Osteocyte (in vitro differentiated cells): ENCODE measurements at regions not wholly inside any gene's neighbourhood (a gene's known extent, or its start where the extent isn't known, plus 50 kb on each side); places are given as distances from the start of the nearest gene placed in this dataset.
"Not testable (repeated sequence)": the region's sequence is repeated elsewhere in the genome, so short reads cannot be mapped to it uniquely, and the experiment has no call there.

ENCODE experiments used
- DNase-seq: peaks from one replicate; pipeline ENCODE4 v3.0.0; 2021; ENCODE audit warnings: mixed read lengths; ENCODE audit not compliant: unreplicated experiment; ENCODE audit errors: extremely low spot score
- H3K27ac Mint-ChIP-seq: one replicate; pipeline ENCODE4 v1.8.0; 2021; ENCODE audit warnings: mild to moderate bottlenecking, mixed read lengths; ENCODE audit not compliant: unreplicated experiment
- H3K27me3 Mint-ChIP-seq: one replicate; pipeline ENCODE4 v1.8.0; 2021; ENCODE audit warnings: mixed read lengths; ENCODE audit not compliant: unreplicated experiment
- H3K36me3 Mint-ChIP-seq: one replicate; pipeline ENCODE4 v1.8.0; 2021; ENCODE audit warnings: mixed read lengths; ENCODE audit not compliant: unreplicated experiment
- H3K4me1 Mint-ChIP-seq: one replicate; pipeline ENCODE4 v1.8.0; 2021; ENCODE audit warnings: mixed read lengths; ENCODE audit not compliant: unreplicated experiment
- H3K4me3 Mint-ChIP-seq: one replicate; pipeline ENCODE4 v1.8.0; 2021; ENCODE audit warnings: mild to moderate bottlenecking, moderate library complexity, mixed read lengths; ENCODE audit not compliant: unreplicated experiment
- H3K9me3 Mint-ChIP-seq: one replicate; pipeline ENCODE4 v1.8.0; 2021; ENCODE audit warnings: mixed read lengths; ENCODE audit not compliant: unreplicated experiment
- TF ChIP-seq, protein P1 (sequence below): fragments of 200-600 bp; sonication (generic); IDR thresholded peaks from 2 replicates; pipeline ENCODE4 v1.5.0; 2021; ENCODE audit warnings: antibody characterized with exemption, mild to moderate bottlenecking, moderate library complexity

DNA sequence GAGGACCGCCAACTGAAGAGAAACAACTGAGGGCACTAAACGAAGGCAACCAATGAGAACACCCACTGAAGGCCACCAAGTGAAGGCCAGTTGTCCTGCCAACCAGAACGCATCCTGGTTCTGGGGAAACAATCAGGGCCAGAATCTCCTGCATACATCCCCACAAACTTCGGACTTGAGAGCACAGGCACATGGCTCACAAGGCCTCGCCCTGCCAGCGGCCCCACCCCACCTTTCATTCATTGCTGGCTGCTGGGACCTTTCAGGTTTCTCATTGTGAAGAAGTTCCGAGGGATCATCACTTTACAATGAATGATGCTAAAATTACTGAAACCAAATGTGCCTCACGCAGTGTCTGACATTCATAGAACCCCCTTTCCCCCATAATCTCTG is 79.2 kb upstream of the ABI1 start:
- Mint-ChIP-seq H3K27ac (no peak overlapping the region), H3K27me3 (peaks cover 7% of the 10 kb centered on the region), H3K9me3 (no peaks in the 10 kb centered on the region), H3K4me3 (no peak overlapping the region), H3K36me3 (no peaks in the 10 kb centered on the region), H3K4me1 (no peaks in the 10 kb centered on the region)
- no peak for DNase-seq
- TF ChIP-seq, protein P1, sequence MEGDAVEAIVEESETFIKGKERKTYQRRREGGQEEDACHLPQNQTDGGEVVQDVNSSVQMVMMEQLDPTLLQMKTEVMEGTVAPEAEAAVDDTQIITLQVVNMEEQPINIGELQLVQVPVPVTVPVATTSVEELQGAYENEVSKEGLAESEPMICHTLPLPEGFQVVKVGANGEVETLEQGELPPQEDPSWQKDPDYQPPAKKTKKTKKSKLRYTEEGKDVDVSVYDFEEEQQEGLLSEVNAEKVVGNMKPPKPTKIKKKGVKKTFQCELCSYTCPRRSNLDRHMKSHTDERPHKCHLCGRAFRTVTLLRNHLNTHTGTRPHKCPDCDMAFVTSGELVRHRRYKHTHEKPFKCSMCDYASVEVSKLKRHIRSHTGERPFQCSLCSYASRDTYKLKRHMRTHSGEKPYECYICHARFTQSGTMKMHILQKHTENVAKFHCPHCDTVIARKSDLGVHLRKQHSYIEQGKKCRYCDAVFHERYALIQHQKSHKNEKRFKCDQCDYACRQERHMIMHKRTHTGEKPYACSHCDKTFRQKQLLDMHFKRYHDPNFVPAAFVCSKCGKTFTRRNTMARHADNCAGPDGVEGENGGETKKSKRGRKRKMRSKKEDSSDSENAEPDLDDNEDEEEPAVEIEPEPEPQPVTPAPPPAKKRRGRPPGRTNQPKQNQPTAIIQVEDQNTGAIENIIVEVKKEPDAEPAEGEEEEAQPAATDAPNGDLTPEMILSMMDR = no peak

DNA sequence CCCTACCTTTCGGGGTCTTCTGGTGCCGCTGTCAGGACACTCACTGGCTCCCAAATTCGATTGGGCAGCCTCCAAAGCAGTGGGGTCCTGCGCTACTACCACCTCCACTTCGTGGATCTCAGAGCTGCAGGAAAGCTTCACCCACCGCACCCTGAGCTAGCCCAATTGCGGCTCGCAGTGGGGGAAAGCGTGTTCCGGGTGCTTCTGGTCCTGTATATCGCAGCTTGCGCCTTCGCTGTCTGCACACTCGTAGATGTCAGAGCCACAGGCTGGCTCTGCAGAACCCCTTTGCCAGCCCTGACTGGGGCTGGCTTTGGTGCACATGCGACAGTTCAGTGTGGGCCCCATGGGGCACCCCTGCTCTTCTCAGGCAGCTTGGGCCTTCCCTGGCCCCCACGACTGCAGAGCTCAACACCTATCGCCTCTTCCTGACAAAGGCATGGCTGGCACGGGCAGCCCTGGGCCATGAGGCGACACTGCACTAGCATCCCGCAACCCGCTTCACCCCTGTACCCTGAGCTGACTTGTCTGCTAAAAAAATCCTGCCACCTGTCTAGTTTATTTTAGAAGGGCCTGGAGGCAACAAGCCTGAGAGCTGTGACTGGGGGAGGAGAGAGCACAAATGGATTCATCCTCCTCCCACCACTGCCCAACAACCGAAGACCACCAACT is 78.7 kb upstream of the ABI1 start:
- TF ChIP-seq, protein P1 = no peak
- H3K9me3 Mint-ChIP-seq = no peaks in the 10 kb centered on the region
- peak; percentile 85 for DNase-seq
- H3K4me3 Mint-ChIP-seq = no peak overlapping the region
- H3K4me1 Mint-ChIP-seq = no peaks in the 10 kb centered on the region
- H3K27ac Mint-ChIP-seq = no peak overlapping the region
- H3K36me3 Mint-ChIP-seq = no peaks in the 10 kb centered on the region
- peaks cover 7% of the 10 kb centered on the region for H3K27me3 Mint-ChIP-seq

DNA sequence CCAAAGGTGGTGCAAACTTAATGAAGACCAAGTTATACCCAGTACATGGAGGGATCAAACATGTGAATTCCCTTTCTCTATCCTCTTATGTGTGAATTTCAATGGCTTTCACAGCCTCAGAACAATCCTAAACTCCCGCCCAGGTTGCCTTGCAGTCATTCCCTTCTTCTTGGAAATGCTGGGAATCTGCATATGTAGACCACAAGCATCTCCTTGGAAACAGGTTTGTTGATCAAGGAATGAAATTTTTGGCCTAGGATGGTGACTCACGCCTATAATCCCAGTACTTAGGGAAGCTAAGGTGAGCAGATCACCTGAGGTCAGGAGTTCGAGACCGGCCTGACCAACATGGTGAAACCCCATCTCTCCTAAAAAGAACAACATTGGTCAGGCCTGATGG is 77.8 kb upstream of the ABI1 start:
- Mint-ChIP-seq H3K9me3 (no peaks in the 10 kb centered on the region), H3K36me3 (no peaks in the 10 kb centered on the region), H3K4me1 (no peaks in the 10 kb centered on the region), H3K27me3 (peaks cover 7% of the 10 kb centered on the region), H3K27ac (no peak overlapping the region), H3K4me3 (no peak overlapping the region)
- TF ChIP-seq, protein P1 = no peak
- DNase-seq = no peak

DNA sequence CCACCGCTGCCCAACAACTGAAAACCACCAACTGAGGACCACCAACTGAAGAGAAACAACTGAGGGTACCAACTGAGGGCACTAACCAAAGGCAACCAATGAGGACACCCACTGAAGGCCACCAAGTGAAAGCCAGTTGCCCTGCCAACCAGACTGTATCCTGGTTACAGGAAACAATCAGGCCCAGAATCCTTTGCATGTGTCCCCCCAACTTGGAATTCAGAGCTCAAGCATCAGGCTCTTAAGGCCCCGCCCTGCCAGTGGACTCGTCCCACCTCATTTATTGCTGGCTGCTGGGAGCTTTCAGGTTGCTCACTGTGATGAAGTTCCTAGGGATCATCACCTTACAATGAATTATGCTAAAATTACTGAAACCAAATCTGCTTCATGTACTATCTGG is 76.6 kb upstream of the ABI1 start:
- Mint-ChIP-seq H3K27ac (no peak overlapping the region), H3K27me3 (peaks cover 7% of the 10 kb centered on the region), H3K4me3 (no peak overlapping the region), H3K36me3 (no peaks in the 10 kb centered on the region), H3K9me3 (no peaks in the 10 kb centered on the region), H3K4me1 (no peaks in the 10 kb centered on the region)
- DNase-seq = no peak
- TF ChIP-seq, protein P1 = no peak

DNA sequence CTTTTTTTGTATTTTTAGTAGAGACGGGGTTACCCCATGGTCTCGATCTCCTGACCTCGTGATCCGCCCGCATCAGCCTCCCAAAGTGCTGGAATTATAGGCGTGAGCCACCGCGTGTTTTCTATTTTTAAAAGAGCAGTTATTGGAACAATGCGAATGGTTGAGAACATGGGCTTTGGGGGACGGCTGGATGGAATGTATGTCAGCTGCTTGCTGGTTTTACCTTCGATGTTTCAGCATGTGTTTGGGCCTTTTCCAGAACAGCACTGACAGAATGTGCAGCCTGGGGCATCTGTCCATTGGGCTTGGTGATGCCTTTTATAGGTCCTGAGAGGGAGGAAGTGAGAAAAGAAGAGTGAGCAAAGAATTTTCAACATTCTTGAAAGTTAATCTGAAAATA is 73.4 kb upstream of the ABI1 start:
- not testable (repeated sequence) for H3K9me3 Mint-ChIP-seq, H3K4me3 Mint-ChIP-seq, H3K36me3 Mint-ChIP-seq, H3K4me1 Mint-ChIP-seq, DNase-seq, H3K27ac Mint-ChIP-seq
- peaks cover 11% of the 10 kb centered on the region for H3K27me3 Mint-ChIP-seq

DNA sequence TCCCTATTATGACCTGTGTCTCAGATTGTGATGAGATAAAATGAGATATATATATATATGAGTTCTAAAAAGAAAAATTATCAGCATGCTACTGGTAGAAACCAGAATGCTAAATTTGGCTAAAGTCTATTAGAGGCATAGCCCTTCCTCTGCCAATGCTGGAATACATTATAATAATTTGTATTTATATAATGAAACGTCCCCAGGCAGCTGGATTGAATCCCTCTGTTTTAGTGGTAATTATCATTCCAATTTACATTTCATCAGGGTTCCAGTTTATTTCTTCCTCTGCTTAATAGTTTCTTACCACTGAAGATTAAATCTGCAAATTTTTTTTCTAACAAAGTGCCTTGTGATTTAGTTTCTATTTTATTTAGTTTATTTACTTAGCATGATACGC is 71.8 kb upstream of the ABI1 start:
- Mint-ChIP-seq H3K27me3 (peaks cover 10% of the 10 kb centered on the region), H3K36me3 (no peaks in the 10 kb centered on the region), H3K9me3 (no peaks in the 10 kb centered on the region), H3K4me1 (peaks cover 3% of the 10 kb centered on the region), H3K27ac (no peak overlapping the region), H3K4me3 (no peak overlapping the region)
- no peak for DNase-seq
- TF ChIP-seq, protein P1 = no peak
